ENCODE measurements at regions not wholly inside any gene's neighbourhood (a gene's known extent, or its start where the extent isn't known, plus 50 kb on each side); places are given as distances from the start of the nearest gene placed in this dataset.

DNA sequence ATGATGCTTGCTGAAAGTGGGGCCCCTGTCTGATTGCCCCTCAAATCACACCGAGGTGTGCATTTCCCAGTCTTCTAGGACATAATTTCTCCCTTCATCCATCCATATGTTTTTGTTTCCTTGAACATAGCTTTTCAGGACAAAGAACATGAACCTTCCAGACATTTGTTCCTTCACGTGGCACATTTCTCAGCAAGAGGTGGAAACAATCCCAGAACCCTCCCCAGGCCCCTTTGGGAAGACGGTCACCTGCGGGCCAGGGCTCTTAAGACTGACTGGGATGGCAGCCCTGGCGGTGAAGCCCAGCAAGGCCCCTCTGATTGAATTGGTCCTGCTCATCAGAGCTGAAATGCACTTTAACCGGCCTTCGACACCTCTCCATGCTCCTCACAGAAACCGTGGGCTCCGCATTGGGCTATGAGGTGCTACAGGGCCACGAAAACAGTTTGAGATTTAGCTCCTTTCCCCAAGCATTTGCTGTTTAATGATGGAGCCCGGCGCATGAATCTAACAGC lies 522.5 kb upstream of the DPP6 start:
- Histone ChIP-seq H3K79me2 (ENCODE audit: low read depth) (no peaks in the 10 kb centered on the region), H3K27ac (no peak overlapping the region), H3F3A (ENCODE audit: low read depth) (no peaks in the 10 kb centered on the region), H3K27me3 (no peaks in the 10 kb centered on the region), H4K20me1 (ENCODE audit: low read depth) (no peaks in the 10 kb centered on the region), H3K36me3 (no peaks in the 10 kb centered on the region), H3K4me3 (no peak overlapping the region), H3K9ac (no peak overlapping the region), H2AFZ (replicated peaks) (no peak overlapping the region), H3K4me2 (no peak overlapping the region), H3K4me1 (no peaks in the 10 kb centered on the region), H3K9me3 (ENCODE audit: low read depth) (peaks cover 5% of the 10 kb centered on the region)
- H3K4me3 Mint-ChIP-seq = no peak overlapping the region
- H3K9me3 Mint-ChIP-seq = peaks cover 37% of the 10 kb centered on the region
- peaks cover 4% of the 10 kb centered on the region for H3K36me3 Mint-ChIP-seq
- TF ChIP-seq EZH2 (IDR thresholded peaks at IDR 0.05) = no peak
- TF ChIP-seq, protein P1, sequence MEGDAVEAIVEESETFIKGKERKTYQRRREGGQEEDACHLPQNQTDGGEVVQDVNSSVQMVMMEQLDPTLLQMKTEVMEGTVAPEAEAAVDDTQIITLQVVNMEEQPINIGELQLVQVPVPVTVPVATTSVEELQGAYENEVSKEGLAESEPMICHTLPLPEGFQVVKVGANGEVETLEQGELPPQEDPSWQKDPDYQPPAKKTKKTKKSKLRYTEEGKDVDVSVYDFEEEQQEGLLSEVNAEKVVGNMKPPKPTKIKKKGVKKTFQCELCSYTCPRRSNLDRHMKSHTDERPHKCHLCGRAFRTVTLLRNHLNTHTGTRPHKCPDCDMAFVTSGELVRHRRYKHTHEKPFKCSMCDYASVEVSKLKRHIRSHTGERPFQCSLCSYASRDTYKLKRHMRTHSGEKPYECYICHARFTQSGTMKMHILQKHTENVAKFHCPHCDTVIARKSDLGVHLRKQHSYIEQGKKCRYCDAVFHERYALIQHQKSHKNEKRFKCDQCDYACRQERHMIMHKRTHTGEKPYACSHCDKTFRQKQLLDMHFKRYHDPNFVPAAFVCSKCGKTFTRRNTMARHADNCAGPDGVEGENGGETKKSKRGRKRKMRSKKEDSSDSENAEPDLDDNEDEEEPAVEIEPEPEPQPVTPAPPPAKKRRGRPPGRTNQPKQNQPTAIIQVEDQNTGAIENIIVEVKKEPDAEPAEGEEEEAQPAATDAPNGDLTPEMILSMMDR (IDR thresholded peaks at IDR 0.05) = no peak
- no peak for TF ChIP-seq EZH2phosphoT487 (IDR thresholded peaks at IDR 0.05)
- H3K27ac Mint-ChIP-seq = no peak overlapping the region
- H3K4me1 Mint-ChIP-seq = no peaks in the 10 kb centered on the region
- H3K27me3 Mint-ChIP-seq (ENCODE audit: insufficient read depth, low read depth) = peaks cover 2% of the 10 kb centered on the region
- DNase-seq (ENCODE audit: low spot score) = no peak

- peaks cover 4% of the 10 kb centered on the region for H3K36me3 Mint-ChIP-seq
- H3K9me3 Mint-ChIP-seq = peaks cover 41% of the 10 kb centered on the region
These were observed 521.8 kb upstream of the DPP6 start for GRCh38 chr7:153530441-153530840.

DNA sequence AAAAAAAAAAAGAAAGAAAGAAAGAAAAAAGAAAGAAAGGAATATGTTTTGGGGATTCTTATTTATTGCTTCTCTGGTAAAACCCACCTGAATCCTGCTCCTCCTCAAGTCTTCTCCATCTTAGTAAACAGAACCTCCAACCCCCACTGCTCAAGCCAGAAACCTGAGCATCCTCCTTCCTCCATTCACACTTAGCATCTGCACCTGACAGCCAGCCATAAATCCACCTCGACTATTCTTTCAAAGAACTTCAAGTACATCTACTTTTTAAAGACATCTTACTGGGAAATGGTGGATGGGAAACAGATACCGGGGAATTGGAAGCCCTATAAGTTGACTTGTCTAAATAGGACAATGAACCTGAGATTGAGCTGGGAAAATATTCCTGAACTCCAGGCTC lies 519.9 kb upstream of the DPP6 start:
- H3K27me3 Mint-ChIP-seq (ENCODE audit: insufficient read depth, low read depth) = peaks cover 2% of the 10 kb centered on the region
- H3K9me3 ChIP-seq (ENCODE audit: low read depth) = peaks cover 5% of the 10 kb centered on the region
- H3K4me3 ChIP-seq = no peak overlapping the region
- H2AFZ ChIP-seq (replicated peaks) = no peak overlapping the region
- no peaks in the 10 kb centered on the region for H3F3A ChIP-seq (ENCODE audit: low read depth)
- TF ChIP-seq, protein P1 (IDR thresholded peaks at IDR 0.05) = no peak
- no peak for TF ChIP-seq EZH2phosphoT487 (IDR thresholded peaks at IDR 0.05)
- TF ChIP-seq EZH2 (IDR thresholded peaks at IDR 0.05) = no peak
- no peak overlapping the region for H3K9ac ChIP-seq
- H3K4me1 Mint-ChIP-seq = no peaks in the 10 kb centered on the region
- no peak overlapping the region for H3K27ac Mint-ChIP-seq
- no peaks in the 10 kb centered on the region for H4K20me1 ChIP-seq (ENCODE audit: low read depth)
- H3K27ac ChIP-seq = no peak overlapping the region
- no peaks in the 10 kb centered on the region for H3K27me3 ChIP-seq
- no peak overlapping the region for H3K4me3 Mint-ChIP-seq
- peaks cover 4% of the 10 kb centered on the region for H3K36me3 Mint-ChIP-seq
- no peak for DNase-seq (ENCODE audit: low spot score)
- no peak overlapping the region for H3K4me2 ChIP-seq
- no peaks in the 10 kb centered on the region for H3K36me3 ChIP-seq
- no peaks in the 10 kb centered on the region for H3K79me2 ChIP-seq (ENCODE audit: low read depth)
- peaks cover 44% of the 10 kb centered on the region for H3K9me3 Mint-ChIP-seq
- H3K4me1 ChIP-seq = no peaks in the 10 kb centered on the region

More at GRCh38 chr7:153530441-153530840, 521.8 kb upstream of the DPP6 start:
- Histone ChIP-seq H3K9me3 (ENCODE audit: low read depth) (peaks cover 5% of the 10 kb centered on the region), H3F3A (ENCODE audit: low read depth) (no peaks in the 10 kb centered on the region), H2AFZ (replicated peaks) (no peak overlapping the region), H3K27me3 (no peaks in the 10 kb centered on the region), H4K20me1 (ENCODE audit: low read depth) (no peaks in the 10 kb centered on the region), H3K9ac (no peak overlapping the region), H3K4me3 (no peak overlapping the region), H3K79me2 (ENCODE audit: low read depth) (no peaks in the 10 kb centered on the region), H3K4me2 (no peak overlapping the region), H3K4me1 (no peaks in the 10 kb centered on the region), H3K36me3 (no peaks in the 10 kb centered on the region), H3K27ac (no peak overlapping the region)
- Mint-ChIP-seq H3K27ac (no peak overlapping the region), H3K4me3 (no peak overlapping the region), H3K27me3 (ENCODE audit: insufficient read depth, low read depth) (peaks cover 2% of the 10 kb centered on the region), H3K4me1 (no peaks in the 10 kb centered on the region)
- TF ChIP-seq, protein P1 (IDR thresholded peaks at IDR 0.05) = no peak
- TF ChIP-seq EZH2phosphoT487 (IDR thresholded peaks at IDR 0.05) (no peak), EZH2 (IDR thresholded peaks at IDR 0.05) (no peak)
- no peak for DNase-seq (ENCODE audit: low spot score)

Data from neural progenitor cell (in vitro differentiated cells).